ENCODE measurements at regions not wholly inside any gene's neighbourhood (a gene's known extent, or its start where the extent isn't known, plus 50 kb on each side); places are given as distances from the start of the nearest gene placed in this dataset.

DNA sequence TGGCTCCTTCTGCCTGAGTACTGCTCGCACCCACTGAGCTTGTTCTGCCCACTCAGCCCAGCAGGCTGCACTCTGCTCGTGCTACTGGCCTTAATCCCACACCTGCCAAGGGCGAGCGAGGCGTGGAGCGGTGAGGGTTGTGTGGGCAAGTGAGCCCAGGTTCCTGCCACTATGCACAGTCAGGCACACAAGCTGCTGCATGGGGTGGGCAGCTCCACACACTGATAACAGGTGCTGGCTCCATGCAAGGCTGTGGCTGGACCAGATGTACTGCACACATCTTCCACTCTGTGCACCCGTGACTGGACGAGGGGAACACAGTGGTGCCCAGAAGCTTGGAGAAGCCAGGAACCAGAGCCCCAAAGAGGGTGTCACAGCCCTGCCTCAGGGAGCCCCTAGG, 184.3 kb upstream of the NUDT6 start:
- TF ChIP-seq, protein P1, sequence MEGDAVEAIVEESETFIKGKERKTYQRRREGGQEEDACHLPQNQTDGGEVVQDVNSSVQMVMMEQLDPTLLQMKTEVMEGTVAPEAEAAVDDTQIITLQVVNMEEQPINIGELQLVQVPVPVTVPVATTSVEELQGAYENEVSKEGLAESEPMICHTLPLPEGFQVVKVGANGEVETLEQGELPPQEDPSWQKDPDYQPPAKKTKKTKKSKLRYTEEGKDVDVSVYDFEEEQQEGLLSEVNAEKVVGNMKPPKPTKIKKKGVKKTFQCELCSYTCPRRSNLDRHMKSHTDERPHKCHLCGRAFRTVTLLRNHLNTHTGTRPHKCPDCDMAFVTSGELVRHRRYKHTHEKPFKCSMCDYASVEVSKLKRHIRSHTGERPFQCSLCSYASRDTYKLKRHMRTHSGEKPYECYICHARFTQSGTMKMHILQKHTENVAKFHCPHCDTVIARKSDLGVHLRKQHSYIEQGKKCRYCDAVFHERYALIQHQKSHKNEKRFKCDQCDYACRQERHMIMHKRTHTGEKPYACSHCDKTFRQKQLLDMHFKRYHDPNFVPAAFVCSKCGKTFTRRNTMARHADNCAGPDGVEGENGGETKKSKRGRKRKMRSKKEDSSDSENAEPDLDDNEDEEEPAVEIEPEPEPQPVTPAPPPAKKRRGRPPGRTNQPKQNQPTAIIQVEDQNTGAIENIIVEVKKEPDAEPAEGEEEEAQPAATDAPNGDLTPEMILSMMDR (conservative IDR thresholded peaks at IDR 0.05; ENCODE audit: low read length): no peak
- TF ChIP-seq EZH2phosphoT487 (IDR thresholded peaks at IDR 0.05; ENCODE audit: borderline replicate concordance, low read depth, low read length): no peak

Measured in OCI-LY7 (cell line).